ENCODE measurements at regions not wholly inside any gene's neighbourhood (a gene's known extent, or its start where the extent isn't known, plus 50 kb on each side); places are given as distances from the start of the nearest gene placed in this dataset.
"Not testable (repeated sequence)": the region's sequence is repeated elsewhere in the genome, so short reads cannot be mapped to it uniquely, and the experiment has no call there.

- DNase-seq, result no peak
These were observed 278.0 kb downstream of the ZBBX start for GRCh38 chr3:167102071-167102470.

GRCh38 chr3:167100651-167101050, 279.4 kb downstream of the ZBBX start:
- no peak for DNase-seq

GRCh38 chr3:167100200-167100599, 279.9 kb downstream of the ZBBX start:
- no peak for DNase-seq

GRCh38 chr3:167095976-167096375, 284.1 kb downstream of the ZBBX start:
- DNase-seq, result no peak

- DNase-seq, result no peak
These were observed 285.5 kb downstream of the ZBBX start for GRCh38 chr3:167094632-167095031.

GRCh38 chr3:167091226-167091625, 288.9 kb downstream of the ZBBX start:
- DNase-seq, result no peak

GRCh38 chr3:167084545-167084944, 295.6 kb downstream of the ZBBX start:
- no peak for DNase-seq

GRCh38 chr3:167078070-167078622, 302.0 kb downstream of the ZBBX start:
- no peak for DNase-seq

- DNase-seq, result no peak
These were observed 312.3 kb downstream of the ZBBX start for GRCh38 chr3:167067787-167068161.

GRCh38 chr3:167066977-167067786, 312.9 kb downstream of the ZBBX start:
- peak; percentile 34 for DNase-seq

GRCh38 chr3:167057581-167057980, 322.5 kb downstream of the ZBBX start:
- DNase-seq, result no peak

- DNase-seq, result no peak
These were observed 325.2 kb downstream of the ZBBX start for GRCh38 chr3:167054926-167055325.

- DNase-seq, result no peak
These were observed 328.7 kb downstream of the ZBBX start for GRCh38 chr3:167051421-167051820.

GRCh38 chr3:167033866-167034265, 346.2 kb downstream of the ZBBX start:
- DNase-seq, result no peak

- peak; percentile 24 for DNase-seq
These were observed 347.7 kb downstream of the ZBBX start for GRCh38 chr3:167032267-167032876.

- no peak for DNase-seq
These were observed 348.6 kb downstream of the ZBBX start for GRCh38 chr3:167031364-167032049.

- DNase-seq, result no peak
These were observed 349.9 kb downstream of the ZBBX start for GRCh38 chr3:167030082-167030725.

GRCh38 chr3:167019503-167019902, 360.6 kb downstream of the ZBBX start:
- DNase-seq, result not testable (repeated sequence)

GRCh38 chr3:167018591-167019111, 361.4 kb downstream of the ZBBX start:
- not testable (repeated sequence) for DNase-seq

- no peak for DNase-seq
These were observed 367.4 kb downstream of the ZBBX start for GRCh38 chr3:167012691-167013090.

GRCh38 chr3:167008791-167009190, 371.3 kb downstream of the ZBBX start:
- DNase-seq, result no peak

- no peak for DNase-seq
These were observed 378.7 kb downstream of the ZBBX start for GRCh38 chr3:167001374-167001773.
